ENCODE measurements at regions not wholly inside any gene's neighbourhood (a gene's known extent, or its start where the extent isn't known, plus 50 kb on each side); places are given as distances from the start of the nearest gene placed in this dataset.

DNA sequence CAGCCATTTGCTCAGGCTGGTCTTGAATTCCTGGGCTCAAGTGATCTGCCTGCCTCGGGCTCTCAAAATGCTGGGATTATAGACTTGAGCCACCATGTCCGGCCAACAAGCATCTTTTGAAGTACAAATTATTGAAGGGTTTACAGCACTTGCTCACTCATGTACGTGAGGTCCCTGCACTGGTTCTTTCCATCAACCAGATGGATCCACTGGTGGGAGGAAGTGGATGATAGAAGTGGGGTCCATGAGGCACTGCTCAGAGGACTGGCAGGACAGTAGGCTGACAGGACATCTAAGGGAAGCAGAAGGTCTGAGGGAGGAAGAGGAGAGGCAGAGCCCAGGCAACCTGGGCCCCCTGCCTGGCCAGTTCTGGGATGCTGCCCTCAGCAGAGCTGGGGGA, 109.2 kb upstream of the NXT1 start:
- H3K27me3 Mint-ChIP-seq (ENCODE audit: insufficient read depth, unreplicated experiment): no peaks in the 10 kb centered on the region
- CTCF ChIA-PET: interaction anchor here (0.7 to 15.0 kb wide), 3 partner anchors 17 to 549 kb away, joined by 3 to 167 read pairs (median 4); no protein-coding TSS in a partner anchor
- TF ChIP-seq, protein P1, sequence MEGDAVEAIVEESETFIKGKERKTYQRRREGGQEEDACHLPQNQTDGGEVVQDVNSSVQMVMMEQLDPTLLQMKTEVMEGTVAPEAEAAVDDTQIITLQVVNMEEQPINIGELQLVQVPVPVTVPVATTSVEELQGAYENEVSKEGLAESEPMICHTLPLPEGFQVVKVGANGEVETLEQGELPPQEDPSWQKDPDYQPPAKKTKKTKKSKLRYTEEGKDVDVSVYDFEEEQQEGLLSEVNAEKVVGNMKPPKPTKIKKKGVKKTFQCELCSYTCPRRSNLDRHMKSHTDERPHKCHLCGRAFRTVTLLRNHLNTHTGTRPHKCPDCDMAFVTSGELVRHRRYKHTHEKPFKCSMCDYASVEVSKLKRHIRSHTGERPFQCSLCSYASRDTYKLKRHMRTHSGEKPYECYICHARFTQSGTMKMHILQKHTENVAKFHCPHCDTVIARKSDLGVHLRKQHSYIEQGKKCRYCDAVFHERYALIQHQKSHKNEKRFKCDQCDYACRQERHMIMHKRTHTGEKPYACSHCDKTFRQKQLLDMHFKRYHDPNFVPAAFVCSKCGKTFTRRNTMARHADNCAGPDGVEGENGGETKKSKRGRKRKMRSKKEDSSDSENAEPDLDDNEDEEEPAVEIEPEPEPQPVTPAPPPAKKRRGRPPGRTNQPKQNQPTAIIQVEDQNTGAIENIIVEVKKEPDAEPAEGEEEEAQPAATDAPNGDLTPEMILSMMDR (IDR thresholded peaks at IDR 0.05; ENCODE audit: unreplicated experiment): no peak
- no peak overlapping the region for H3K4me3 Mint-ChIP-seq (ENCODE audit: unreplicated experiment)
- intact Hi-C loops (cut with micrococcal nuclease): no loop called here
- no peak for DNase-seq (ENCODE audit: unreplicated experiment)
- no peaks in the 10 kb centered on the region for H3K36me3 Mint-ChIP-seq (ENCODE audit: insufficient read depth, unreplicated experiment)
- POLR2A ChIA-PET: no interaction called here
- H3K4me1 Mint-ChIP-seq (ENCODE audit: insufficient read depth, unreplicated experiment): no peaks in the 10 kb centered on the region
- no TSS peak for BruUV-seq (replicated peaks)
- H3K27ac Mint-ChIP-seq (ENCODE audit: low read depth, unreplicated experiment): no peak overlapping the region
- no peaks in the 10 kb centered on the region for H3K9me3 Mint-ChIP-seq (ENCODE audit: unreplicated experiment)

DNA sequence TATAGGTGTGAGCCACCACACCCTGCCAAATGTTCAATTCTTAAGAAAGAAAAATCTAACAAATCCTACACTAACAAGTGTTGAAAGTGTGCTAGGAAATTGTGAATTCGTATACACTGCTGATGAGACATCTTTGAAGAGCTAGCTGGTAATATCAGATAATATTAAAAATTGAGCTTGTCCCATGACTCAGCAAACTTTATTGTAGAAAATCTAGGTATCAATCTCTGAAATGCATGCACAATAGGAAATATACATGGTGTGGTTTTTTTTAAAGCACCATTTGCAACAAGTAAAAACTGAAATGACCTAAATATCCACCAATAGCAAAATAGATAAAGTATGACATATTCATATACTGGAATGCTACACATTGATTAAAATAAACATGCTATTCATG, 110.1 kb upstream of the NXT1 start:
- no peak for DNase-seq (ENCODE audit: unreplicated experiment)
- TF ChIP-seq, protein P1 (IDR thresholded peaks at IDR 0.05; ENCODE audit: unreplicated experiment): no peak
- peaks cover 1% of the 10 kb centered on the region for H3K9me3 Mint-ChIP-seq (ENCODE audit: unreplicated experiment)
- H3K27ac Mint-ChIP-seq (ENCODE audit: low read depth, unreplicated experiment): no peak overlapping the region
- H3K27me3 Mint-ChIP-seq (ENCODE audit: insufficient read depth, unreplicated experiment): no peaks in the 10 kb centered on the region
- ChIA-PET CTCF (interaction anchor here (1.0 to 15.0 kb wide), 2 partner anchors 516 to 548 kb away, joined by 5 to 167 read pairs; no protein-coding TSS in a partner anchor), POLR2A (interaction anchor here (0.7 kb wide), 1 partner anchor 489 kb away, joined by 3 read pairs; no protein-coding TSS in a partner anchor)
- BruUV-seq (replicated peaks): no TSS peak
- H3K36me3 Mint-ChIP-seq (ENCODE audit: insufficient read depth, unreplicated experiment): no peaks in the 10 kb centered on the region
- H3K4me3 Mint-ChIP-seq (ENCODE audit: unreplicated experiment): no peak overlapping the region
- intact Hi-C loops (cut with micrococcal nuclease): no loop called here
- peaks cover 1% of the 10 kb centered on the region for H3K4me1 Mint-ChIP-seq (ENCODE audit: insufficient read depth, unreplicated experiment)

DNA sequence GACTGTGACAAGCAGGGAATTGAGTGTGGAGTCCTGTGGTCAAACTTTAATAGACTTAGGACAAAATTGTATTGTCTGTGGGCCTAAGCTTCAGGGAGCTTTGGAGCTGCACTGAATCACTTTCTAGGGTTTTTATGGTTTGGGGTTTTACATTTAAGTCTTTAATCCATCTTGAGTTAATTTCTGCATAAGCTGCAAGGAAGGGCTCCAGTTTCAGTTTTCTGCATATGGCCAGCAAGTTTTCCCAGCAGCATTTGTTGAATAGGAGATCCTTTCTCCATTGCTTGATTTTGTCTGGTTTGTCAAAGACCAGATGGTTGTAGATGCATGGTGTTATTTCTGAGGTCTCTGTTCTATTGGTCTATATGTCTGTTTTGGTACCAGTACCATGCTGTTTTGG, 113.4 kb upstream of the NXT1 start:
- BruUV-seq (replicated peaks): no TSS peak
- Mint-ChIP-seq H3K4me1 (ENCODE audit: insufficient read depth, unreplicated experiment) (peaks cover 6% of the 10 kb centered on the region), H3K9me3 (ENCODE audit: unreplicated experiment) (peaks cover 6% of the 10 kb centered on the region), H3K36me3 (ENCODE audit: insufficient read depth, unreplicated experiment) (no peaks in the 10 kb centered on the region), H3K27ac (ENCODE audit: low read depth, unreplicated experiment) (no peak overlapping the region), H3K27me3 (ENCODE audit: insufficient read depth, unreplicated experiment) (no peaks in the 10 kb centered on the region), H3K4me3 (ENCODE audit: unreplicated experiment) (no peak overlapping the region)
- intact Hi-C loops (cut with micrococcal nuclease): loop anchor here (5.0 to 10.0 kb wide), 3 partner anchors 80 to 512 kb away; no protein-coding TSS in a partner anchor
- TF ChIP-seq, protein P1 (IDR thresholded peaks at IDR 0.05; ENCODE audit: unreplicated experiment): no peak
- no peak for DNase-seq (ENCODE audit: unreplicated experiment)
- ChIA-PET CTCF (interaction anchor here (0.5 to 15.0 kb wide), 7 partner anchors 9 to 638 kb away, joined by 3 to 167 read pairs (median 3); no protein-coding TSS in a partner anchor), POLR2A (no interaction called here)

DNA sequence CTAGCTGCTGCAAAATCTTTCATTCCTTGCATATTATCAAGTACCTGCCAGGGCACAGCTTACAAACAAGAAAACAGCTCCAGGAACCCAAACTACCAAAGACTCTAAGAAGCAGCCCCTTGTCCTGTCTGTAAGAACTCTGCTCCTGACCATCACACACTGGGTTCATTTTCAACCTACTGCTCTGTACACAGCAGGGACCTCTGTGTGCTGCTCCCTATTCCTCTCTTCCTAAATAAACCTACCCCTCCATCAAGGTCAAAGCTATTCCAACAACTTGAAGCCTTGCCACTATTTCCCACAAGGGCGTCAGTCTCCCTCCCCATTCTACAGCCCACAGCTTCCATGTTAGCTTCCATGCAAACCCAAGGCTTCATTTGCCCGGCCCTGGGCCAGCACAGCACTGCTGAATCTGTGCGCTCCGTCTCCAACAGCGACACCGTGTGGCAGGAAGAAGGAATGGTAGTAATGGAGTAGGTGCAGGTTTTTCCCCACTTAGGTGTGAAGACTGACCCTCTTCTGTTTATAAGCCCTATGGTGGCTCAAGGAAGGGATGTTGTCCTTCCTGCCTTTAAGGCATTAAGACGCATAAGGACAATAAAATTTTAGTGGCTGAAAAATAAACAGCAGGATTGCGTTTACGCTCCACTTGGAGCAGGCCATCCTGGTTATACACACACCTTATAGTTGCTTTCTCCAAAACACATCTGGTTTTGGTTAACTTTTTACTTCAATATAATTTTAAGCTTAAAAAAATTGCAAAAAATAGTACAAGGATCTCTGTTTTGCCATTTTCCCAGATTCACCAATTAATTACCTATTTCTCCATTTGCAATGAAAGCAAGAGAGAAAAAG, 115.2 kb upstream of the NXT1 start:
- ChIA-PET POLR2A (interaction anchor here (0.7 to 1.6 kb wide), 5 partner anchors 9 to 185 kb away, joined by 3 to 5 read pairs (median 4); partner anchors contain the start of gene NXT1), CTCF (interaction anchor here (0.6 to 15.0 kb wide), 87 partner anchors 8 to 734 kb away, joined by 3 to 167 read pairs (median 4); partner anchors contain the start of gene NXT1)
- no peak overlapping the region for H3K4me3 Mint-ChIP-seq (ENCODE audit: unreplicated experiment)
- H3K4me1 Mint-ChIP-seq (ENCODE audit: insufficient read depth, unreplicated experiment): peaks cover 16% of the 10 kb centered on the region
- DNase-seq (ENCODE audit: unreplicated experiment): peak; percentile 71
- TF ChIP-seq, protein P1 (IDR thresholded peaks at IDR 0.05; ENCODE audit: unreplicated experiment): peak; percentile 73
- H3K27me3 Mint-ChIP-seq (ENCODE audit: insufficient read depth, unreplicated experiment): no peaks in the 10 kb centered on the region
- peaks cover 2% of the 10 kb centered on the region for H3K36me3 Mint-ChIP-seq (ENCODE audit: insufficient read depth, unreplicated experiment)
- no peak overlapping the region for H3K27ac Mint-ChIP-seq (ENCODE audit: low read depth, unreplicated experiment)
- peaks cover 6% of the 10 kb centered on the region for H3K9me3 Mint-ChIP-seq (ENCODE audit: unreplicated experiment)
- BruUV-seq (replicated peaks): no TSS peak
- intact Hi-C loops (cut with micrococcal nuclease): loop anchor here (1.0 to 10.0 kb wide), 5 partner anchors 78 to 544 kb away; no protein-coding TSS in a partner anchor
